ENCODE measurements at regions not wholly inside any gene's neighbourhood (a gene's known extent, or its start where the extent isn't known, plus 50 kb on each side); places are given as distances from the start of the nearest gene placed in this dataset.

DNA sequence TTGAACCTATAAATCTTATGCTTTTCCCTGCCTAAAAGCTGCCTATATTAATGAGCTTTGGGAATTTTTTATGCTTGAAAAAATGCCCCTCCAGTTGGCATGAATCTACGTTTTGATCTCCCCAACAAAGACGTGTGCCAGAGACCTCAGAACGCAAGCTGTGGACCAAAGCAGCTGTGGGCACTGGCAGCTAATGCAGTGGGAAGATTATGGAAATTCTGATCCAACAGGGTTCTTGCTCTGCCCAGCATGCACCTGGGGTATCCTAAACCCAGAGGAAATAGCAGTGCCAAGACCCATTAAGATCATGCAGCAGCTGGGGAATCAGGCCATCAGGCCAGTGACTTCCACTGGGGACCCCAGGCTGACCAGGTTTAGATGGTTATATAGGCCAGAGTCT lies 423.0 kb downstream of the ZBBX start:
- Histone ChIP-seq H3K4me3 (ENCODE audit: low read depth, low read length) (no peak overlapping the region), H3K9me3 (no peaks in the 10 kb centered on the region), H3K4me1 (no peaks in the 10 kb centered on the region), H3K36me3 (no peaks in the 10 kb centered on the region), H3K27me3 (no peaks in the 10 kb centered on the region)
- TF ChIP-seq, protein P1, sequence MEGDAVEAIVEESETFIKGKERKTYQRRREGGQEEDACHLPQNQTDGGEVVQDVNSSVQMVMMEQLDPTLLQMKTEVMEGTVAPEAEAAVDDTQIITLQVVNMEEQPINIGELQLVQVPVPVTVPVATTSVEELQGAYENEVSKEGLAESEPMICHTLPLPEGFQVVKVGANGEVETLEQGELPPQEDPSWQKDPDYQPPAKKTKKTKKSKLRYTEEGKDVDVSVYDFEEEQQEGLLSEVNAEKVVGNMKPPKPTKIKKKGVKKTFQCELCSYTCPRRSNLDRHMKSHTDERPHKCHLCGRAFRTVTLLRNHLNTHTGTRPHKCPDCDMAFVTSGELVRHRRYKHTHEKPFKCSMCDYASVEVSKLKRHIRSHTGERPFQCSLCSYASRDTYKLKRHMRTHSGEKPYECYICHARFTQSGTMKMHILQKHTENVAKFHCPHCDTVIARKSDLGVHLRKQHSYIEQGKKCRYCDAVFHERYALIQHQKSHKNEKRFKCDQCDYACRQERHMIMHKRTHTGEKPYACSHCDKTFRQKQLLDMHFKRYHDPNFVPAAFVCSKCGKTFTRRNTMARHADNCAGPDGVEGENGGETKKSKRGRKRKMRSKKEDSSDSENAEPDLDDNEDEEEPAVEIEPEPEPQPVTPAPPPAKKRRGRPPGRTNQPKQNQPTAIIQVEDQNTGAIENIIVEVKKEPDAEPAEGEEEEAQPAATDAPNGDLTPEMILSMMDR (IDR thresholded peaks at IDR 0.05; ENCODE audit: low read depth, low read length): no peak
- no peak for DNase-seq

DNA sequence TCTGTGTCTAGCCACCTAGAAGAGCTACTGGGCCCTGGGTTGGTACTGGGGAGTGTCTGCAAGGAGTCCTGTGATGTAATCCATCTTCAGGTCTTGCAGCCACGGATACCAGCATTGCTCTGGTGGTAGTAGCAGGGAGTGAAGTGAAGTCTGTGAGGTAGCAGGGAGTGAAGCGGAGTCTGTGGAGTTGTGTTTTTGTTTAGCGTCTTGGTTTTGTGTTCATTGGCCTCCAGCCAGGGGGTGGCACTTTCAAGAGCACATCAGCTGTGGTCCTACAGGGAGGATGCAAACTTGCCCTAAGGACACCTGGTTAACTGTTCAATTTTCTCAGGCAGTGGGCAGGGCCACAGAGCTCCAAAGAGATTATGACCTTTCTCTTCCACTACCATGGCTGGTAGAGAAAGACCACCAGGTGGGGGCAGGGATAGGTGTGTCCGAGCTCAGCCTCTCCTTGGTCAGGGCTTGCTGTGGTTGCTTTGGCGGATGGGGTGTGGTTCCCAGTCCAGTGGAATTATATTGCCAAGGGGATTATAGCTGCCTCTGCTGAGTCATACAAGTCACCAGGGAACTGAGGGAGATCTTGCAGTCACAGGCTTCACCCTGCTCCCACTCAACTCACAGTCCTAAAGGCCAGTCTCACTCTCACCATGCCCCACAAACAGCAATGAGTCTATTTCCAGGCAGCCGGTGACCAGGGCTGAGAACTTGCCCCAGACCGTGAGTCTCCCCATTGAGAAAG lies 424.7 kb downstream of the ZBBX start:
- TF ChIP-seq, protein P1 (IDR thresholded peaks at IDR 0.05; ENCODE audit: low read depth, low read length): no peak
- DNase-seq: no peak
- Histone ChIP-seq H3K4me1 (no peaks in the 10 kb centered on the region), H3K4me3 (ENCODE audit: low read depth, low read length) (no peak overlapping the region), H3K9me3 (no peaks in the 10 kb centered on the region), H3K36me3 (no peaks in the 10 kb centered on the region), H3K27me3 (no peaks in the 10 kb centered on the region)

GRCh38 chr3:166934879-166935278 lies 445.2 kb downstream of the ZBBX start:
- Histone ChIP-seq H3K36me3 (no peaks in the 10 kb centered on the region), H3K9me3 (no peaks in the 10 kb centered on the region), H3K27me3 (no peaks in the 10 kb centered on the region), H3K4me3 (ENCODE audit: low read depth, low read length) (no peak overlapping the region), H3K4me1 (no peaks in the 10 kb centered on the region)
- TF ChIP-seq, protein P1 (IDR thresholded peaks at IDR 0.05; ENCODE audit: low read depth, low read length): no peak
- no peak for DNase-seq

DNA sequence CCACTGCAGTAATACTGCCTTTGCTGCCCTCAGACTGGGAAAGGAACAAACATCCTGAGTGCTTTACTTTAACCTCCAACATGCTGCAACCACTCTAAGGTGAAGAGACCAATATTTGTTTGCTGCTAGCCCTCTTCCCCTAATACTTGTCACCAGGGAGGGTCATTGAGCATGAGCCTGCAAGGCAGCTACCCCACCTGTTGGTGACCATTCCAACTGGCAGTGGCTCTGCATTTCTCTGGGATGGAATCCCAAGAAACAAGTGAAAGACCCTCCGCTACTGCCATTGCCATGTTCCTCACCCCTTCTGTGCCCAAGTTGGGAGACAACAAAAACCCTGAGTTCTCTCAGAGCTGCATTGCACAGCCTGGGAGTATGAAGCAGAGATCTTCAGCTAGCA lies 462.7 kb downstream of the ZBBX start:
- Histone ChIP-seq H3K9me3 (no peaks in the 10 kb centered on the region; the same call in 1 of the 2 replicates), H3K4me1 (no peaks in the 10 kb centered on the region), H3K4me3 (ENCODE audit: low read depth, low read length) (no peak overlapping the region), H3K27me3 (no peaks in the 10 kb centered on the region), H3K36me3 (no peaks in the 10 kb centered on the region)
- TF ChIP-seq, protein P1 (IDR thresholded peaks at IDR 0.05; ENCODE audit: low read depth, low read length): no peak
- DNase-seq: no peak

DNA sequence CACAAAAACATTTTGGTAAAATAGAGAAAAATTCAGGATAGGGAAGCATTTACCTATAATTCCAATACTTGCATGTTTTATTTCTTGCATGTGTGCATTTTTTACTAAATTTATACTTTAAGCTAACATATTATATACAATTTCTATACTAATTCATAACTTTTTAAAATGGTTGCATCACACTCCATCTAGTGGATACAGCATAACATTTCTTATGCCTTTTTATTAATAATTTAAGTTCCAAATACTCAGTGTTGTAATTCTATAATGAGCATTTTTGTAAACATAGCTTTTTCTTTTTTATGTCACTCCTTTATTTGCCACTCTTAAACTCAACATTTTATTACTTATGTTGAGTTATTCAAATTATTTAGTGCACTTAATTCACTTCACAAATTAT lies 477.7 kb downstream of the ZBBX start:
- Histone ChIP-seq H3K27me3 (no peaks in the 10 kb centered on the region), H3K9me3 (no peaks in the 10 kb centered on the region), H3K4me1 (no peaks in the 10 kb centered on the region), H3K4me3 (ENCODE audit: low read depth, low read length) (no peak overlapping the region), H3K36me3 (no peaks in the 10 kb centered on the region)
- TF ChIP-seq, protein P1 (IDR thresholded peaks at IDR 0.05; ENCODE audit: low read depth, low read length): no peak
- DNase-seq: no peak

GRCh38 chr3:166900866-166901577 lies 479.1 kb downstream of the ZBBX start:
- no peaks in the 10 kb centered on the region for H3K9me3 ChIP-seq
- TF ChIP-seq, protein P1 (IDR thresholded peaks at IDR 0.05; ENCODE audit: low read depth, low read length): no peak
- no peaks in the 10 kb centered on the region for H3K27me3 ChIP-seq
- no peaks in the 10 kb centered on the region for H3K36me3 ChIP-seq
- DNase-seq: no peak
- H3K4me3 ChIP-seq (ENCODE audit: low read depth, low read length): no peak overlapping the region
- no peaks in the 10 kb centered on the region for H3K4me1 ChIP-seq

All from BE2C (cell line).